Lung (tissue), 11 donors: ENCODE measurements at regions not wholly inside any gene's neighbourhood (a gene's known extent, or its start where the extent isn't known, plus 50 kb on each side); places are given as distances from the start of the nearest gene placed in this dataset.

ENCODE experiments used
- ATAC-seq: fragments of 200-7000 bp; cut with Tn5 transposase; one replicate; pipeline ENCODE4 v1.9.1; 2020; ENCODE audit warnings: moderate number of reproducible peaks; ENCODE audit not compliant: insufficient read depth, low FRiP score
- DNase-seq, 3 donors: peaks; one replicate each; pipeline ENCODE4 v3.0.0-alpha.2; 2013 to 2017
- H3K27ac ChIP-seq, 2 donors: one replicate each; pipeline ENCODE4 v1.5.1; 2013; ENCODE audit warnings: mild to moderate bottlenecking in 2 of 2, moderate library complexity in 2 of 2, control low read depth in 1 of 2, inconsistent platforms in 1 of 2, low read depth in 1 of 2, low read length in 1 of 2
- H3K27me3 ChIP-seq, 3 donors: one replicate each; pipeline ENCODE4 v1.5.1; 2013; ENCODE audit warnings: low read length in 2 of 3; ENCODE audit not compliant: control insufficient read depth in 3 of 3, insufficient read depth in 3 of 3
- H3K36me3 ChIP-seq, 4 donors: one replicate each; pipeline ENCODE4 v1.5.1; 2013; ENCODE audit warnings: low read length in 4 of 4, mild to moderate bottlenecking in 1 of 4, moderate library complexity in 1 of 4; ENCODE audit not compliant: control insufficient read depth in 4 of 4, insufficient read depth in 4 of 4
- H3K4me1 ChIP-seq, 5 donors: one replicate each; pipeline ENCODE4 v1.5.1; 2013; ENCODE audit warnings: low read length in 5 of 5, mild to moderate bottlenecking in 2 of 5, moderate library complexity in 1 of 5; ENCODE audit not compliant: control insufficient read depth in 5 of 5, insufficient read depth in 5 of 5
- H3K4me3 ChIP-seq: one replicate; pipeline ENCODE4 v1.5.1; 2013; ENCODE audit warnings: mild to moderate bottlenecking, control low read depth, moderate library complexity
- H3K9ac ChIP-seq, 2 donors: one replicate each; pipeline ENCODE4 v1.5.1; 2013; ENCODE audit warnings: low read length in 2 of 2, control low read depth in 1 of 2; ENCODE audit not compliant: insufficient read depth in 1 of 2
- H3K9me3 ChIP-seq, 4 donors: one replicate each; pipeline ENCODE4 v1.5.1; 2013; ENCODE audit warnings: low read length in 3 of 4, mild to moderate bottlenecking in 1 of 4, moderate library complexity in 1 of 4; ENCODE audit not compliant: control insufficient read depth in 4 of 4, insufficient read depth in 3 of 4
- WGBS, 2 donors: extraction: QIAGEN DNeasy Blood & Tissue Kit; methylation state at CpG; one replicate each; pipeline ENCODE4 v1.1.7; 2013; 5-methylcytosine and 5-hydroxymethylcytosine counted together
- TF ChIP-seq, protein P1 (sequence below): IDR thresholded peaks from 2 replicates; pipeline ENCODE4 v1.5.1; 2012; ENCODE audit warnings: mild to moderate bottlenecking; ENCODE audit errors: control extremely low read depth, extremely low read depth
- donor health status: control.
- donor health status: control.
- donor health status: Bipolar disorder and iron deficiency.
- donor health status: healthy.
- donor health status: DM: yes; HTN: yes; CAD: no.

DNA sequence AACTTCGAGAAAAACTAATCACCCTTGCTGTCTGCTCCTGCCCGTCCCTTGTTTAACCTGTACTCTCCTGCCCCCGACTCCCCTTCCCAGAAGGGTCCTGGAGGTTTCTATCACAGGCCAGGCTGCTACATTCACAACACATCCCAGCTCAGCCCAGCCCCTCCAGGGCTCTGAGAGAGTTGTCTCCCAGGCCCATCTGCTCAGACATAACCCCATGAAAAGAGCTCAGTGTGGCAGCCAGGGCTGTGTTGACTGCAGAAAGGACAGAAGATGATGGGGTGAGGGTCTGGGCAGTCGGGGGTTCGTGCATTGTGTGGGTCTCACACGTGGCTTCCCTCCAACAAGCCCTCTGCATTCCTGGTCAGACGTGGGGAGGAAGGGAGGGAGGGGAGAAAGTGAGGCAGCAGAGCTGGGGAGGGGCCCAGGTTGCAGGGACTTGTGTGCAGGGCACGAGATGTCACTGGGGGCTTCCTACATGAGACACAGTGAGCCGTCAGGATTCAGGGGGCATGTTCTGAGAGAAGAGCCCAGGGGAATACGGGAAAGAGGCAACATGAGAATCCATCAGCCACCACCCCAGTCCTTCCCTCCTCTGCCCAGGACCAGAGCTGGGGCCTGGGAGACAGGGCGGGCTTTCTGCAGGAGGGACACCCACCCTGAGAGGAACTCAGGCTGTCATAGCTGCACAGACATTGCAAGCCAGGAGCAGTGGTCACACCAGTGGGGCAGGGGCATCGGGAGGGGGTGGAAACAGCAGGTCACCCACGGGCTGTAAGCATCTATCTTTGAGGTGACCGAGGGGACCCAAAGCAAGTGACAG is 372.9 kb downstream of the PREX1 start:
- H3K4me3 ChIP-seq, result no peak overlapping the region
- peaks cover 0 to 4% (median 0%) of the 10 kb centered on the region in 5 donors for H3K4me1 ChIP-seq
- DNase-seq, result no peak
- TF ChIP-seq, protein P1, sequence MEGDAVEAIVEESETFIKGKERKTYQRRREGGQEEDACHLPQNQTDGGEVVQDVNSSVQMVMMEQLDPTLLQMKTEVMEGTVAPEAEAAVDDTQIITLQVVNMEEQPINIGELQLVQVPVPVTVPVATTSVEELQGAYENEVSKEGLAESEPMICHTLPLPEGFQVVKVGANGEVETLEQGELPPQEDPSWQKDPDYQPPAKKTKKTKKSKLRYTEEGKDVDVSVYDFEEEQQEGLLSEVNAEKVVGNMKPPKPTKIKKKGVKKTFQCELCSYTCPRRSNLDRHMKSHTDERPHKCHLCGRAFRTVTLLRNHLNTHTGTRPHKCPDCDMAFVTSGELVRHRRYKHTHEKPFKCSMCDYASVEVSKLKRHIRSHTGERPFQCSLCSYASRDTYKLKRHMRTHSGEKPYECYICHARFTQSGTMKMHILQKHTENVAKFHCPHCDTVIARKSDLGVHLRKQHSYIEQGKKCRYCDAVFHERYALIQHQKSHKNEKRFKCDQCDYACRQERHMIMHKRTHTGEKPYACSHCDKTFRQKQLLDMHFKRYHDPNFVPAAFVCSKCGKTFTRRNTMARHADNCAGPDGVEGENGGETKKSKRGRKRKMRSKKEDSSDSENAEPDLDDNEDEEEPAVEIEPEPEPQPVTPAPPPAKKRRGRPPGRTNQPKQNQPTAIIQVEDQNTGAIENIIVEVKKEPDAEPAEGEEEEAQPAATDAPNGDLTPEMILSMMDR, result no peak
- no peaks in the 10 kb centered on the region for H3K36me3 ChIP-seq
- no peak overlapping the region for H3K27ac ChIP-seq
- no peaks in the 10 kb centered on the region for H3K27me3 ChIP-seq
- no peak for ATAC-seq
- no peak overlapping the region for H3K9ac ChIP-seq
- 69 to 73% methylated on average over 14 of the region's 14 CpGs for WGBS, 2 donors
- peaks cover 0 to 2% (median 0%) of the 10 kb centered on the region in 4 donors for H3K9me3 ChIP-seq

DNA sequence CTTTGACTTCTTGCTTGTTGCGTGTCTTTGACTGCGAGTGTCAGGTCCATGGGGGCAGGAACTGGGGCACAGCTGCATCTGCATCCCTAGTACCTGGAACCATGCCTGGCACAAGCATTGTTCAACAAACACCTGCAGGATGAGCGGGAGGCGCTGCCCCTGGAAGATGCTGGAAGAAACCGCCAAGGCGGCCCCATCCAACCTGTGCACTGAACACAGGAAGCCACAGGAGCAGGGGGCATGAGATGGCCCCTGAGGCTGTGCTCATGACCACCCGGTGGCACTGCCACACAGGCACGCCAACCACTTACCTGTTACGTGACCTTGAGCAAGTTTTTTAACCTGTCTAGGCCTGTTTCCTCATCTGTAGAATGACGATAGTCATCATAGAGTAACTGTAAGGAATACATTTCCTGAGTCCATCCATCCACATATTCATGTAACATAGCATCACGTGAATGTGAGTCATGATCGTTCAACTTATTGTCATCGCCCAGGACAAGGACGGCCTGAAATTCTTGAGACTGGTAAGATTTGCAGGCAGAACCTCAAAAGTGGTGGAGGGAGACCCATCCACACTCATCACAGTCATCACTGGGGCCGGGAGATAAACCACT is 374.2 kb downstream of the PREX1 start:
- no peak overlapping the region for H3K4me3 ChIP-seq
- H3K27ac ChIP-seq, result no peak overlapping the region
- no peak overlapping the region for H3K9ac ChIP-seq
- H3K9me3 ChIP-seq, result peaks cover 0 to 2% (median 0%) of the 10 kb centered on the region in 4 donors
- no peak for DNase-seq
- H3K36me3 ChIP-seq, result no peaks in the 10 kb centered on the region
- no peak for ATAC-seq
- peaks cover 0 to 4% (median 0%) of the 10 kb centered on the region in 5 donors for H3K4me1 ChIP-seq
- no peaks in the 10 kb centered on the region for H3K27me3 ChIP-seq
- TF ChIP-seq, protein P1, result no peak
- 86 to 87% methylated on average over 15 of the region's 15 CpGs for WGBS, 2 donors

DNA sequence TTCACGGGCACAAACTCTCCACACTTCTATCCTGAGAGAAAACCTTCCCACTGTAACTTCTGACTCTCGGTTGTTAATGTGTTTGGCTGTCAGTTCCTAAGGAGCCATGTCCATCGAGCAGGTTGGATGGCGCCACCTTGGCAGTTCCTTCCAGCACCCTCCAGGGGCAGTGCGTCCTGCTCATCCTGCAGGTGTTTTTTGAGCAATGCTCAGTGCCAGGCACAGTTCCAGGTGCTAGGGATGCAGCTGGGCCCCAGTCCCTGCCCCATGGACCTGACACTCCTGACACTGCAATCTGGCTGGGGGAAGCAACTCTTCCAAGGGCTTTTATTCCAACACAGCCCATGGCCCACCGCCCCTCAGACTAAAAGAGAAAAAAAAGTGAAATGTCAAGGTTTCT is 376.4 kb downstream of the PREX1 start:
- H3K4me3 ChIP-seq, result no peak overlapping the region
- TF ChIP-seq, protein P1, result no peak
- H3K9me3 ChIP-seq, result peaks cover 0 to 2% (median 0%) of the 10 kb centered on the region in 4 donors
- no peak overlapping the region for H3K9ac ChIP-seq
- H3K27ac ChIP-seq, result no peak overlapping the region
- 88 to 92% methylated on average over 6 of the region's 6 CpGs for WGBS, 2 donors
- peaks cover 0 to 4% (median 0%) of the 10 kb centered on the region in 5 donors for H3K4me1 ChIP-seq
- H3K36me3 ChIP-seq, result no peaks in the 10 kb centered on the region
- ATAC-seq, result no peak
- no peaks in the 10 kb centered on the region for H3K27me3 ChIP-seq
- no peak for DNase-seq
